ENCODE measurements at regions not wholly inside any gene's neighbourhood (a gene's known extent, or its start where the extent isn't known, plus 50 kb on each side); places are given as distances from the start of the nearest gene placed in this dataset.

DNA sequence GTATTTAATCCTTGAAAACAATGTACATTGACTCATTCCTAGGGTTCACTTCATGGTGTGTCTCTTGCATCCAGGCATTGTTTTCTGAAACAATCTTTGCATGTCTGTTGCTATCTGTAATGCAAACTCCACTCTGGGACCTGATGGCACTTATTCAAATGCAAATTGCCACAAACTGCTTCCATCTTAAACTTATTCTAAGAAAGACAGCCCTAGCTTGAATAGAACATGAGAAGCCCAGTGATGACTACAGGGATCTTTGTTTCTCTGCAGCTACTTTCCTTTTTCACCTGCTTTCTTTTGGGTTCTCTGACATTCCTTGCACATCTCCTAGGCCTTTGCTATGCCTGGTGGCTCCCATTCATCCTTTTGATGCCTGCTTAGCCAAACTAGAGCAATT lies 827.0 kb downstream of the CDY2B start:
- Histone ChIP-seq H3K27ac (no peak overlapping the region), H3K27me3 (no peaks in the 10 kb centered on the region), H3K4me3 (no peak overlapping the region), H3K36me3 (no peaks in the 10 kb centered on the region), H3K4me1 (no peaks in the 10 kb centered on the region), H3K9me3 (no peaks in the 10 kb centered on the region)
- no peak for DNase-seq
- ATAC-seq, result no peak
- intact Hi-C loops (cut with DNase I), result no loop called here
- no peak for TF ChIP-seq POLR2A (IDR thresholded peaks at IDR 0.05)
- TF ChIP-seq, protein P1, sequence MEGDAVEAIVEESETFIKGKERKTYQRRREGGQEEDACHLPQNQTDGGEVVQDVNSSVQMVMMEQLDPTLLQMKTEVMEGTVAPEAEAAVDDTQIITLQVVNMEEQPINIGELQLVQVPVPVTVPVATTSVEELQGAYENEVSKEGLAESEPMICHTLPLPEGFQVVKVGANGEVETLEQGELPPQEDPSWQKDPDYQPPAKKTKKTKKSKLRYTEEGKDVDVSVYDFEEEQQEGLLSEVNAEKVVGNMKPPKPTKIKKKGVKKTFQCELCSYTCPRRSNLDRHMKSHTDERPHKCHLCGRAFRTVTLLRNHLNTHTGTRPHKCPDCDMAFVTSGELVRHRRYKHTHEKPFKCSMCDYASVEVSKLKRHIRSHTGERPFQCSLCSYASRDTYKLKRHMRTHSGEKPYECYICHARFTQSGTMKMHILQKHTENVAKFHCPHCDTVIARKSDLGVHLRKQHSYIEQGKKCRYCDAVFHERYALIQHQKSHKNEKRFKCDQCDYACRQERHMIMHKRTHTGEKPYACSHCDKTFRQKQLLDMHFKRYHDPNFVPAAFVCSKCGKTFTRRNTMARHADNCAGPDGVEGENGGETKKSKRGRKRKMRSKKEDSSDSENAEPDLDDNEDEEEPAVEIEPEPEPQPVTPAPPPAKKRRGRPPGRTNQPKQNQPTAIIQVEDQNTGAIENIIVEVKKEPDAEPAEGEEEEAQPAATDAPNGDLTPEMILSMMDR (IDR thresholded peaks at IDR 0.05), result no peak

DNA sequence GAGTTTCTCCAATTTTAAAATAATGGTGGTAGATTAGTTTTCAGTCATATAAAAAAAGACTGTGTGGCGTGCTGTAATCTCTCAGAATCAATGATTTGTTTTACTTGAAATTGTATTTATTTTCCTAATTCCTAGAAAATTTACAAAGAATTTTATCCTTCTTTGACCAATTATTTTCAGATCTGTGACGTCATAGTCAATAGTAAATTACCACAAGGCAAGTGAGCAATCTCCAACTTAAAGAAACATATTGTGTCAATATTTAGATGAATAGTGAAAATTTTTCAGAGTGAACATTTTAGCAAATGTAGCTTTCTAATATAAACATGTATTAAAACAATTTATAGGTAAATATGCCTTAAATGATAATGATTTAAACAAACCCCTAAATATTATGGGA lies 829.6 kb downstream of the CDY2B start:
- no peak overlapping the region for H3K27ac ChIP-seq
- no peaks in the 10 kb centered on the region for H3K9me3 ChIP-seq
- H3K36me3 ChIP-seq, result no peaks in the 10 kb centered on the region
- TF ChIP-seq, protein P1 (IDR thresholded peaks at IDR 0.05), result no peak
- no peak for TF ChIP-seq POLR2A (IDR thresholded peaks at IDR 0.05)
- ATAC-seq (no peak), DNase-seq (no peak)
- no peak overlapping the region for H3K4me3 ChIP-seq
- no CpG with 5 or more reads among the region's 2 CpGs for WGBS (ENCODE audit: insufficient coverage, low coverage, low lambda C conversion rate, missing lambda C conversion rate)
- intact Hi-C loops (cut with DNase I), result no loop called here
- no peaks in the 10 kb centered on the region for H3K4me1 ChIP-seq
- H3K27me3 ChIP-seq, result no peaks in the 10 kb centered on the region

DNA sequence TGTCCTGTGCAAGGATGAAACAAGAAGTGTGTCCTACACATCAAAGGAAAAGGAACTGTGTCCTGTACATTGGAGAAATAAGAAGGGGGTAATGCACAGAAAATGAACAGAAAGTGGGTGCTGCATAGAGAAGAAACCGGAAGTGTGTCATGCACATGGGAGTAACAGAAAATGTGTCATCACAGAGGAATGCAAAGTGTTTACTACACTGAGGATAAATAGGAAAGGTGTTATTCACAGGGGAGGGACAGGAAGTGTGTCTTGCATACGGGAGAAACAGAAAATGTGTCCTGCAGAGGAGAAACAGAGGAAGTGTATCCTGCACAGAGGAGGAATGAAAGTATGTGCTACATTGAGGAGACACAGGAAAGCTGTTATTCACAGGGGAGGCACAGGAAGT lies 834.9 kb downstream of the CDY2B start:
- intact Hi-C loops (cut with DNase I), result no loop called here

DNA sequence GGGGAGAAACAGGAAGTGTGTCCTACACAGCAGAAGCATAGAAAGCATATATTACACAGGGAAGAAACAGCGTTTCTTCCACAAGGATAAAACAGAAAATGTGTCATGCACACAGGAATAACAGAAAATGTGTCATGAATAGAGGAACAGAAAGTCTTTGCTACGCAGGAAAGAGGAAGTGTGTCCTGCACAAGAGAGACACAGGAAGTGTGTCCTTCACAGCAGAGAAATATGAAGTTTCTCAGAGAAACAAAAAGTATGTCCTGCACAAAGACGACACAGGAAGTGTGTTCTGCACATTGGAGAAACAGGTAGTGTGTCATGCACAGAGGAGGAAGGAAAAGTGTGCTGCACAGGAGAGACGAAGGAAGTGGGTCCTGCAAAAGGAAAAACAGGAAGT lies 835.3 kb downstream of the CDY2B start:
- no peaks in the 10 kb centered on the region for H3K9me3 ChIP-seq
- TF ChIP-seq, protein P1 (IDR thresholded peaks at IDR 0.05), result no peak
- no peak for TF ChIP-seq POLR2A (IDR thresholded peaks at IDR 0.05)
- no peak for DNase-seq
- WGBS (ENCODE audit: insufficient coverage, low coverage, low lambda C conversion rate, missing lambda C conversion rate), result no CpG with 5 or more reads among the region's 4 CpGs
- no peak overlapping the region for H3K4me3 ChIP-seq
- intact Hi-C loops (cut with DNase I), result no loop called here
- H3K27me3 ChIP-seq, result no peaks in the 10 kb centered on the region
- ATAC-seq, result no peak
- H3K36me3 ChIP-seq, result no peaks in the 10 kb centered on the region
- H3K4me1 ChIP-seq, result no peaks in the 10 kb centered on the region
- no peak overlapping the region for H3K27ac ChIP-seq

More for the DNA sequence above, 834.9 kb downstream of the CDY2B start:
- WGBS (ENCODE audit: insufficient coverage, low coverage, low lambda C conversion rate, missing lambda C conversion rate), result no CpG with 5 or more reads among the region's 2 CpGs
- no peaks in the 10 kb centered on the region for H3K27me3 ChIP-seq
- H3K4me3 ChIP-seq, result no peak overlapping the region
- no peak for ATAC-seq
- no peaks in the 10 kb centered on the region for H3K4me1 ChIP-seq
- H3K36me3 ChIP-seq, result no peaks in the 10 kb centered on the region
- H3K9me3 ChIP-seq, result no peaks in the 10 kb centered on the region
- TF ChIP-seq, protein P1 (IDR thresholded peaks at IDR 0.05), result no peak
- no peak for TF ChIP-seq POLR2A (IDR thresholded peaks at IDR 0.05)
- no peak overlapping the region for H3K27ac ChIP-seq
- DNase-seq, result no peak

DNA sequence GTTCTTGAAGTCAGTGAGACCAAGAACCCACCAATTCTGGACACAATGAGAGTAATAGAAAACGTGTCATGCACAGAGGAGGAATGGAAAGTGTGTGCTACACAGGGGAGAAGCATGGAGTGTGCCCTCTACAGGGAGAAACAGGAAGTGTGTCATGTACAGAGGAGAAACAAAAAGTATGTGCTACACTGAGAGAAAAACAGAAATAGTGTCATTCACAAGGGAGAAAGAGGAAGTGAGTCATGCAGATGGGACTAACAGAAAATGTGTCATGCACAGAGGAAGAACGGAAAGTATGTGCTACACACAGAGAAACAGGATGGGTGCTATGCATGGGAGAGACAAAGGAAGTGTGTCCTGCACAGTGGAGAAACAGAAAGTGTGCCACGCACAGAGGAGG lies 835.7 kb downstream of the CDY2B start:
- no peaks in the 10 kb centered on the region for H3K9me3 ChIP-seq
- DNase-seq (no peak), ATAC-seq (no peak)
- no peaks in the 10 kb centered on the region for H3K4me1 ChIP-seq
- no peak overlapping the region for H3K27ac ChIP-seq
- H3K36me3 ChIP-seq, result no peaks in the 10 kb centered on the region
- intact Hi-C loops (cut with DNase I), result no loop called here
- H3K27me3 ChIP-seq, result no peaks in the 10 kb centered on the region
- no CpG with 5 or more reads among the region's 3 CpGs for WGBS (ENCODE audit: insufficient coverage, low coverage, low lambda C conversion rate, missing lambda C conversion rate)
- TF ChIP-seq, protein P1 (IDR thresholded peaks at IDR 0.05), result no peak
- no peak for TF ChIP-seq POLR2A (IDR thresholded peaks at IDR 0.05)
- no peak overlapping the region for H3K4me3 ChIP-seq
